Lower leg skin (tissue), 4 donors: ENCODE measurements at regions not wholly inside any gene's neighbourhood (a gene's known extent, or its start where the extent isn't known, plus 50 kb on each side); places are given as distances from the start of the nearest gene placed in this dataset.
"Not testable (repeated sequence)": the region's sequence is repeated elsewhere in the genome, so short reads cannot be mapped to it uniquely, and the experiment has no call there.

ENCODE experiments used
- DNase-seq, 2 donors: peaks; one replicate each; pipeline ENCODE4 v3.0.0-alpha.2; 2019; ENCODE audit warnings: low spot score in 2 of 2
- H3K4me3 ChIP-seq: fragments of 200-600 bp; sonication (generic); 2 replicates; pipeline ENCODE4 v1.5.1; 2017; ENCODE audit warnings: mild to moderate bottlenecking, low read depth; ENCODE audit not compliant: poor library complexity, severe bottlenecking
- CTCF ChIP-seq, 3 donors: fragments of 450-650 bp; IDR thresholded peaks; one replicate each; pipeline ENCODE4 v1.5.1; 2016; ENCODE audit warnings: antibody characterized with exemption in 3 of 3, mild to moderate bottlenecking in 3 of 3, moderate library complexity in 2 of 3
- POLR2A ChIP-seq, 2 donors: fragments of 450-650 bp; IDR thresholded peaks; one replicate each; pipeline ENCODE4 v1.6.1; 2016 to 2017; ENCODE audit warnings: antibody characterized with exemption in 2 of 2, mild to moderate bottlenecking in 1 of 2, moderate library complexity in 1 of 2
- WGBS, 2 donors: methylation state at CpG; one replicate each; pipeline ENCODE4 v1.1.5; 2018; 5-methylcytosine and 5-hydroxymethylcytosine counted together
- intact Hi-C: fragments of 100-400 bp; cut with DNase I; formaldehyde crosslinking; loops from one replicate; pipeline ENCODE4 v1.15.0; 2023; ENCODE audit warnings: low total_unique reads

- intact Hi-C loops: no loop called here
- WGBS, 2 donors: 51 to 70% methylated on average over 15 of the region's 15 CpGs
- no peak for DNase-seq
- no peak overlapping the region for H3K4me3 ChIP-seq
- TF ChIP-seq CTCF (IDR thresholded peaks at IDR 0.05) (no peak), POLR2A (IDR thresholded peaks at IDR 0.05) (no peak)
Observed at GRCh38 chr20:30611239-30611984, 646.1 kb upstream of the DEFB115 start.

- intact Hi-C loops: no loop called here
- WGBS, 2 donors: 57 to 62% methylated on average over 1 of the region's 1 CpG
Observed at GRCh38 chr20:30612344-30612743, 645.1 kb upstream of the DEFB115 start.

GRCh38 chr20:30621346-30621745 is 636.1 kb upstream of the DEFB115 start:
- H3K4me3 ChIP-seq, intact Hi-C loops, DNase-seq: not testable (repeated sequence)
- WGBS, 2 donors: 59 to 78% methylated on average over 4 of the region's 4 CpGs

More at GRCh38 chr20:30612344-30612743, 645.1 kb upstream of the DEFB115 start:
- no peak for DNase-seq
- H3K4me3 ChIP-seq: no peak overlapping the region
- TF ChIP-seq POLR2A (IDR thresholded peaks at IDR 0.05) (no peak), CTCF (IDR thresholded peaks at IDR 0.05) (no peak)

GRCh38 chr20:30624310-30624709 is 633.2 kb upstream of the DEFB115 start:
- DNase-seq, H3K4me3 ChIP-seq, intact Hi-C loops: not testable (repeated sequence)
- WGBS, 2 donors: 73 to 84% methylated on average over 3 of the region's 3 CpGs

- DNase-seq, H3K4me3 ChIP-seq, intact Hi-C loops: not testable (repeated sequence)
- WGBS, 2 donors: 70 to 84% methylated on average over 7 of the region's 7 CpGs
Observed at GRCh38 chr20:30629376-30629775, 628.1 kb upstream of the DEFB115 start.

- TF ChIP-seq POLR2A (IDR thresholded peaks at IDR 0.05) (no peak), CTCF (IDR thresholded peaks at IDR 0.05) (no peak)
- intact Hi-C loops: no loop called here
- H3K4me3 ChIP-seq: no peak overlapping the region
- WGBS, 2 donors: 68 to 72% methylated on average over 2 to 3 of the region's 3 CpGs
- no peak for DNase-seq
Observed at GRCh38 chr20:30630761-30631160, 626.7 kb upstream of the DEFB115 start.

- 59% methylated on average over 4 of the region's 4 CpGs for WGBS, 2 donors
Observed at GRCh38 chr20:30631261-30631789, 626.1 kb upstream of the DEFB115 start.

GRCh38 chr20:30632773-30633172 is 624.7 kb upstream of the DEFB115 start:
- DNase-seq, intact Hi-C loops, H3K4me3 ChIP-seq: not testable (repeated sequence)
- WGBS, 2 donors: 63 to 81% methylated on average over 1 of the region's 1 CpG

More at GRCh38 chr20:30631261-30631789, 626.1 kb upstream of the DEFB115 start:
- intact Hi-C loops, H3K4me3 ChIP-seq, DNase-seq: not testable (repeated sequence)

- WGBS, 2 donors: 71 to 72% methylated on average over 4 of the region's 4 CpGs
Observed at GRCh38 chr20:30641522-30641921, 615.9 kb upstream of the DEFB115 start.

GRCh38 chr20:30660982-30661381 is 596.5 kb upstream of the DEFB115 start:
- intact Hi-C loops, H3K4me3 ChIP-seq, DNase-seq: not testable (repeated sequence)
- WGBS, 2 donors: 92% methylated on average over 4 of the region's 4 CpGs

More at GRCh38 chr20:30641522-30641921, 615.9 kb upstream of the DEFB115 start:
- intact Hi-C loops, DNase-seq, H3K4me3 ChIP-seq: not testable (repeated sequence)

GRCh38 chr20:30668418-30668817 is 589.0 kb upstream of the DEFB115 start:
- DNase-seq: not testable (repeated sequence)
- WGBS, 2 donors: 60 to 63% methylated on average over 2 of the region's 2 CpGs

More at GRCh38 chr20:30668418-30668817, 589.0 kb upstream of the DEFB115 start:
- H3K4me3 ChIP-seq, intact Hi-C loops: not testable (repeated sequence)
